SK-N-MC (cell line): ENCODE measurements at regions not wholly inside any gene's neighbourhood (a gene's known extent, or its start where the extent isn't known, plus 50 kb on each side); places are given as distances from the start of the nearest gene placed in this dataset.

Experiments used
- EZH2 ChIP-seq: fragments of 200-600 bp; sonication (generic); IDR thresholded peaks from one replicate; pipeline ENCODE4 v1.6.1; 2017; ENCODE audit warnings: antibody characterized with exemption
- POLR2AphosphoS5 ChIP-seq: IDR thresholded peaks from 2 replicates; pipeline ENCODE4 v1.6.1; 2012; ENCODE audit warnings: mild to moderate bottlenecking, low read depth, low read length, borderline replicate concordance

DNA sequence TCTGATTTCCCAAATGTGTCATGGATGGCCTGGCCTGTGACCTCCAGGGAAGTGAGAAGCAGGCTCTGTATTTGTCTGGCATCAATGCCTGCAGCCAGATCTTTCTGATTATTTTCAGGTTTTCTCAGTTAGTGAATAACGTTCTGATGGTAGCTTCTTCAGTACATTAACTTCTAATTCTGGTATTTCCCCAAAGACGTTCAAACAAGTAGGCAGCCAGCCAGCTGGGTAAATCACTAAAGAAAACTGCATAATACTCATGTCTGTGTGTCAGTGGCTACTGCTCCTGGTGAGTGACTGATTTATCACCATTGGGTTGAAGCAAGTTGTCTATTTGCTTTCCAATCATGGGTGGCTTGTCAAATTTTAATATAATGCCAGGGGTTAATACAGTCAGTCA, 162.6 kb upstream of the PFN2 start:
- no peak for TF ChIP-seq POLR2AphosphoS5
- no peak for TF ChIP-seq EZH2
